WTC11 (cell line): ENCODE measurements at regions not wholly inside any gene's neighbourhood (a gene's known extent, or its start where the extent isn't known, plus 50 kb on each side); places are given as distances from the start of the nearest gene placed in this dataset.

Source experiments
- ATAC-seq: fragments of 200-7000 bp; cut with Tn5 transposase; 2 replicates; pipeline ENCODE4 v1.10.0; 2021; ENCODE audit warnings: mild to moderate bottlenecking, moderate library complexity
- CTCF ChIA-PET: fragments of 300-600 bp; sonication (Branson Sonifier 250); formaldehyde crosslinking; loops from one replicate; lab custom pipeline; 2021; ENCODE audit warnings: antibody characterized with exemption; lab: Charles Lee
- POLR2A ChIA-PET: fragments of 350-600 bp; sonication (Branson Sonifier 250); formaldehyde crosslinking; loops from one replicate; lab custom pipeline; 2021; ENCODE audit warnings: antibody characterized with exemption; lab: Charles Lee
- DNase-seq: peaks from one replicate; pipeline ENCODE4 v3.0.0; 2021; ENCODE audit warnings: low spot score
- H3K27ac Mint-ChIP-seq: 2 replicates; pipeline ENCODE4 v1.8.0; 2021; ENCODE audit warnings: mixed read lengths
- H3K27me3 Mint-ChIP-seq: 2 replicates; pipeline ENCODE4 v1.8.0; 2021; ENCODE audit warnings: low read depth, mild to moderate bottlenecking, moderate library complexity, mixed read lengths
- H3K36me3 Mint-ChIP-seq: 2 replicates; pipeline ENCODE4 v1.8.0; 2021; ENCODE audit warnings: mixed read lengths
- H3K4me1 Mint-ChIP-seq: 2 replicates; pipeline ENCODE4 v1.8.0; 2022; ENCODE audit warnings: mixed read lengths
- H3K4me3 Mint-ChIP-seq: 2 replicates; pipeline ENCODE4 v1.8.0; 2021; ENCODE audit warnings: mild to moderate bottlenecking, moderate library complexity, mixed read lengths
- H3K9me3 Mint-ChIP-seq: 2 replicates; pipeline ENCODE4 v1.8.0; 2021; ENCODE audit warnings: mixed read lengths
- ATF1 ChIP-seq: sonication (generic); formaldehyde crosslinking; IDR thresholded peaks from 2 replicates; pipeline ENCODE4 v1.8.1; 2023; ENCODE audit warnings: mild to moderate bottlenecking, moderate library complexity, missing genetic modification reagents
- ATF2 ChIP-seq: sonication (generic); formaldehyde crosslinking; IDR thresholded peaks from 2 replicates; pipeline ENCODE4 v1.8.1; 2022; ENCODE audit warnings: low read depth, missing genetic modification reagents, borderline replicate concordance
- CREB1 ChIP-seq: sonication (generic); formaldehyde crosslinking; IDR thresholded peaks from 2 replicates; pipeline ENCODE4 v1.8.0; 2023; ENCODE audit warnings: mild to moderate bottlenecking, missing genetic modification reagents
- ELF4 ChIP-seq: sonication (generic); formaldehyde crosslinking; IDR thresholded peaks from 2 replicates; pipeline ENCODE4 v1.8.1; 2022; ENCODE audit warnings: low read depth, mild to moderate bottlenecking, moderate library complexity, missing genetic modification reagents
- GRHL2 ChIP-seq: fragments of 250-450 bp; sonication (Bioruptor Pico); IDR thresholded peaks from 2 replicates; pipeline ENCODE4 v1.8.0; 2022; ENCODE audit warnings: mild to moderate bottlenecking, moderate library complexity; ENCODE audit not compliant: insufficient replicate concordance, severe bottlenecking
- IRF2 ChIP-seq: sonication (generic); formaldehyde crosslinking; IDR thresholded peaks from 2 replicates; pipeline ENCODE4 v1.8.0; 2022; ENCODE audit warnings: low read depth, missing genetic modification reagents, borderline replicate concordance
- JUN ChIP-seq: sonication (generic); formaldehyde crosslinking; IDR thresholded peaks from 2 replicates; pipeline ENCODE4 v1.8.0; 2023; ENCODE audit warnings: mild to moderate bottlenecking, missing genetic modification reagents
- MYBL2 ChIP-seq: sonication (generic); formaldehyde crosslinking; IDR thresholded peaks from 2 replicates; pipeline ENCODE4 v1.8.1; 2023; ENCODE audit warnings: mild to moderate bottlenecking, moderate library complexity, missing genetic modification reagents
- NFYB ChIP-seq: sonication (generic); formaldehyde crosslinking; conservative IDR thresholded peaks from 2 replicates; pipeline ENCODE4 v1.8.0; 2022; ENCODE audit warnings: low read depth, missing genetic modification reagents
- NR1H2 ChIP-seq: sonication (generic); formaldehyde crosslinking; IDR thresholded peaks from 2 replicates; pipeline ENCODE4 v1.9.0; 2021; ENCODE audit warnings: mild to moderate bottlenecking, moderate library complexity, missing genetic modification reagents
- NR3C1 ChIP-seq: sonication (generic); formaldehyde crosslinking; conservative IDR thresholded peaks from 2 replicates; pipeline ENCODE4 v1.8.1; 2023; ENCODE audit warnings: low read depth, mild to moderate bottlenecking, missing genetic modification reagents
- OVOL2 ChIP-seq: fragments of 250-450 bp; sonication (Bioruptor Pico); IDR thresholded peaks from 2 replicates; pipeline ENCODE4 v1.9.0; 2021; ENCODE audit warnings: mild to moderate bottlenecking, borderline replicate concordance
- SMAD4 ChIP-seq: sonication (generic); formaldehyde crosslinking; IDR thresholded peaks from 2 replicates; pipeline ENCODE4 v1.8.0; 2022; ENCODE audit warnings: mild to moderate bottlenecking, missing genetic modification reagents
- SOX15 ChIP-seq: fragments of 250-450 bp; sonication (Bioruptor Pico); IDR thresholded peaks from 2 replicates; pipeline ENCODE4 v1.9.0; 2021; ENCODE audit warnings: mild to moderate bottlenecking
- TCF7 ChIP-seq: sonication (generic); formaldehyde crosslinking; IDR thresholded peaks from 2 replicates; pipeline ENCODE4 v1.8.0; 2022; ENCODE audit warnings: mild to moderate bottlenecking, low read depth, missing genetic modification reagents, moderate library complexity
- ZBTB21 ChIP-seq: sonication (generic); formaldehyde crosslinking; IDR thresholded peaks from 2 replicates; pipeline ENCODE4 v1.8.1; 2023; ENCODE audit warnings: mild to moderate bottlenecking, missing genetic modification reagents, borderline replicate concordance
- ZNF121 ChIP-seq: sonication (generic); formaldehyde crosslinking; IDR thresholded peaks from 2 replicates; pipeline ENCODE4 v1.8.0; 2023; ENCODE audit warnings: missing genetic modification reagents
- ZNF232 ChIP-seq: sonication (generic); formaldehyde crosslinking; IDR thresholded peaks from 2 replicates; pipeline ENCODE4 v1.8.0; 2022; ENCODE audit warnings: mild to moderate bottlenecking, missing genetic modification reagents
- ZNF317 ChIP-seq: sonication (generic); formaldehyde crosslinking; IDR thresholded peaks from 2 replicates; pipeline ENCODE4 v1.8.1; 2023; ENCODE audit warnings: low read depth, mild to moderate bottlenecking, moderate library complexity, missing genetic modification reagents, borderline replicate concordance
- ZNF423 ChIP-seq: fragments of 250-450 bp; sonication (Bioruptor Pico); IDR thresholded peaks from 2 replicates; pipeline ENCODE4 v2.1.2; 2022; ENCODE audit warnings: mild to moderate bottlenecking, moderate library complexity
- ZNF671 ChIP-seq: fragments of 250-450 bp; sonication (Bioruptor Pico); IDR thresholded peaks from 2 replicates; pipeline ENCODE4 v1.8.0; 2021; ENCODE audit warnings: mild to moderate bottlenecking
- TF ChIP-seq, protein P1 (sequence below): fragments of 250-450 bp; sonication (Bioruptor Pico); conservative IDR thresholded peaks from 2 replicates; pipeline ENCODE4 v1.9.0; 2021; ENCODE audit warnings: mild to moderate bottlenecking
- TF ChIP-seq, protein P2 (sequence below): sonication (generic); formaldehyde crosslinking; IDR thresholded peaks from 2 replicates; pipeline ENCODE4 v1.8.0; 2023; ENCODE audit warnings: missing genetic modification reagents
- TF ChIP-seq, protein P3 (sequence below): sonication (generic); formaldehyde crosslinking; IDR thresholded peaks from 2 replicates; pipeline ENCODE4 v1.8.1; 2022; ENCODE audit warnings: mild to moderate bottlenecking, moderate library complexity, missing genetic modification reagents

DNA sequence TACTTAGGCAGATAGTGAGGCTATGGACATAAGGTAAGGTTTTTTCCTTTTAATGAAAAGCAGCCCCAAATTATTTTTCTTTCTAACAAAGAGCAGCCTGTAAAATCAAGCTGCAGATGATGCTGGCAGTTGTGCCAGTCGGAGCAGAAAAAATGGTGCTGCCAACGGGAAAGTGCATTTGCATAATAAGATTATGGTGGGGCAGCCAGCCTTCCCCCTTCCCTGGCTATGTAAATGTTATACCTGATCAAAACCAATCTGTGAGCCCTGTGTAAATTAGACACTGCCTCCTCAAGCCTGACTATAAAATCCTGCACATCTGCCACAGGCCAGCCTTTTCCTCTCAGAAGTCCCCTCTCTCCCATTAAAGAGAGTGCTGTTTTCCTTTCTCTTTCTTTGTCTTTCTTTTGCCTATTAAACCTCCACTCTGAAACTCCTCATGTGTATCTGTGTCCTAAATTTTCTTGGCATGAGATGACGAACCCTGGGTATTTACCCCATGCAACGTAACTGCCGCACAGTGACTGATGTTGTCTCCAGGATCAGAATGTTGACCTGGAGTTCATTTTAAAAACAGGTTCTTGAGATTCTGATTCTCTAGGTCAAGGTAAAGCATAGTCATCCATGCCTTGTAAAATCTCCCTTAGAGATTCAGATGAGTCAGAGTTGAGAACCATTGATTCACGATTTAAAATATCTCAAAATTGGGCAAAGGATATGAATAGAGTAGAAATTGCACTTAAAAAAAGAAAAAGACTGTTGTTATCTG lies 167.3 kb upstream of the C1GALT1 start:
- POLR2A ChIA-PET: no interaction called here
- H3K36me3 Mint-ChIP-seq: peaks cover 24% of the 10 kb centered on the region
- TF ChIP-seq ZNF121: no peak
- no peak for TF ChIP-seq SOX15
- TF ChIP-seq, all 79 proteins: peak for 0
- no peak for DNase-seq
- CTCF ChIA-PET: no interaction called here
- H3K9me3 Mint-ChIP-seq: peaks cover 25% of the 10 kb centered on the region
- no peak overlapping the region for H3K4me3 Mint-ChIP-seq
- H3K27ac Mint-ChIP-seq: no peak overlapping the region
- no peak for ATAC-seq
- H3K27me3 Mint-ChIP-seq: peaks cover 6% of the 10 kb centered on the region; the same call in 1 of the 2 replicates
- peaks cover 3% of the 10 kb centered on the region; the same call in 1 of the 2 replicates for H3K4me1 Mint-ChIP-seq

DNA sequence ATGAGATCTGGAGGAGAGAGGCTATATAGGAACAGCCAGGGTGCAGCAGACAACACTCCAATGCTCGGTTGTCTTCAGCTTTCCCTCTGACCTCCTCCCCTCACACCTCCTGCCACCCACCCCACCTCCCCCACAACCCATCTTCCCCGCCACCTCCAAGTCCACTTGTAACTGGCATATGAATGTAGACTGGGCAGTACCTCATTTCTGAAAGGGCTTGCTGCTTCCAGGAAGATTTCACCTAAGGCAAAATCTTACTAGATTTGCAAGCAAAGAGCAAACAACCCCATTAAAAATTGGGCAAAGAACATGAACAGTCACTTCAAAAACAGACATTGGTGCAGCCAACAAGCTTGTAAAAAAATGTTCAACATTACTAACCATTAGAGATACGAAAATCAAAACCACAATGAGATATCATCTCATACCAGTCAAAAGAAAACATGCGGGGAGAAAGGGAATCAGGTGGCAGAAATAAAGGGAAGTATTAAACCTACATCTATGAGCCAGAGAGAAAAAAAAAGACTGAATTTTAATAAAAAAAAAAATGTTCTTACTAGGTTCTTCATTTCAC lies 164.6 kb upstream of the C1GALT1 start:
- ChIA-PET POLR2A (no interaction called here), CTCF (no interaction called here)
- no peaks in the 10 kb centered on the region for H3K4me1 Mint-ChIP-seq
- no peaks in the 10 kb centered on the region for H3K36me3 Mint-ChIP-seq
- no peak overlapping the region for H3K27ac Mint-ChIP-seq
- ATAC-seq (no peak), DNase-seq (no peak)
- H3K9me3 Mint-ChIP-seq: peaks cover under 1% of the 10 kb centered on the region; the same call in 1 of the 2 replicates
- H3K4me3 Mint-ChIP-seq: no peak overlapping the region
- TF ChIP-seq NR3C1 (CRISPR knock-in tag) (no peak), NR1H2 (CRISPR knock-in tag) (no peak), ATF1 (CRISPR knock-in tag) (no peak), OVOL2 (no peak), TCF7 (no peak), ZNF317 (CRISPR knock-in tag) (no peak), ELF4 (CRISPR knock-in tag) (no peak), ZNF232 (no peak), CREB1 (CRISPR knock-in tag) (no peak), NFYB (CRISPR knock-in tag) (no peak)
- no peaks in the 10 kb centered on the region for H3K27me3 Mint-ChIP-seq

DNA sequence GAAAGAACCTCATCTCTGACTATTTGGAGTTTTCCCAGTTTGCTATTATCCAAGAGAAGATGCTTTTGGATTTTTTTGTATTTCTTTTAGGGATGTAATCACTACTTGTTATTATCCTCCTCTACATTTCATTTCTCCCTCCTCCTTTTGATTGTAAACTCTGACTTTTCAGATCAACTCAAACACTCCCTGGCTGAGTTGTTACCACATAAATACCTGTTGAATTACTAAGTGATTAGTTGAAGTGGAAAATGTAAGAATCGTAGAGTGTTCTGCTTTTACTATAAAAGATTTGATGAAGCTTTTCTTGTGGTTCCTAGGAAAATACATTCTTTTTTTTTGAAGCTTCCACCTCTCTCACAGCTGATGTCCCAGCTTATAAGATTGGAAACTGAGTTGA lies 164.1 kb upstream of the C1GALT1 start:
- H3K4me3 Mint-ChIP-seq: no peak overlapping the region
- peaks cover 5% of the 10 kb centered on the region; the same call in 1 of the 2 replicates for H3K9me3 Mint-ChIP-seq
- no peaks in the 10 kb centered on the region for H3K36me3 Mint-ChIP-seq
- DNase-seq (no peak), ATAC-seq (no peak)
- ChIA-PET POLR2A (no interaction called here), CTCF (no interaction called here)
- H3K4me1 Mint-ChIP-seq: no peaks in the 10 kb centered on the region
- H3K27me3 Mint-ChIP-seq: no peaks in the 10 kb centered on the region
- TF ChIP-seq ZNF317 (CRISPR knock-in tag) (no peak), ZBTB21 (CRISPR knock-in tag) (no peak), ZNF671 (CRISPR knock-in tag) (no peak), MYBL2 (CRISPR knock-in tag) (no peak)
- TF ChIP-seq, protein P1, sequence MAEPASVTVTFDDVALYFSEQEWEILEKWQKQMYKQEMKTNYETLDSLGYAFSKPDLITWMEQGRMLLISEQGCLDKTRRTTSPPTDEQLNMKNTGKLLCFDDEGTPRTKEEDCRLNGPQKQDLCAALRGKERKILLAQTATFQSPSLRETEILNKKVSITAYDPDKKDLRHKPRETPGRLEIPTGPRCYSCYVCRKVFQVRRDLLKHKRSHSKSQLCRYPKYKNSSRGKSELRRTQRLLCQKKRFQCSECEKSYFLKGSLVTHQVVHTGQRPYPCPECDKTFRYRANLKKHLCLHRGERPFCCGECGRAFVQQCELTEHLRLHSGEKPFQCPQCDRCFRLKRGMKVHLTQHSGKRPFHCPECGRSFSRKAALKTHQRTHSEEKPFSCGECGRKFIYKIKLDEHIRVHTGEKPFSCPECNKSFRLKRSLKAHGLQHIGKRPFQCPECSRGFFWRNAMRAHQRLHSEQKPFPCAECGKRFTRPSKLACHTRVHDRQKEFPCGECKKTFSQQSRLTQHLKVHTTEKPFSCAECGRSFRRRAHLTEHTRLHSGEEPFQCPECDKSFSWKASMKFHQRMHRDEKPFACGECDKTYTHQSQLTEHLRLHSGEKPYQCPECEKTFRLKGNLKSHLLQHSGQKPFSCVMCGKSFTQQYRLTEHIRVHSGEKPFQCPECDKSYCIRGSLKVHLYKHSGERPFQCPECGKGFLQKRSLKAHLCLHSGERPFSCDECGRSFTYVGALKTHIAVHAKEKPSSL (CRISPR knock-in tag): no peak
- TF ChIP-seq, all 79 proteins: peak for 0
- H3K27ac Mint-ChIP-seq: no peak overlapping the region

DNA sequence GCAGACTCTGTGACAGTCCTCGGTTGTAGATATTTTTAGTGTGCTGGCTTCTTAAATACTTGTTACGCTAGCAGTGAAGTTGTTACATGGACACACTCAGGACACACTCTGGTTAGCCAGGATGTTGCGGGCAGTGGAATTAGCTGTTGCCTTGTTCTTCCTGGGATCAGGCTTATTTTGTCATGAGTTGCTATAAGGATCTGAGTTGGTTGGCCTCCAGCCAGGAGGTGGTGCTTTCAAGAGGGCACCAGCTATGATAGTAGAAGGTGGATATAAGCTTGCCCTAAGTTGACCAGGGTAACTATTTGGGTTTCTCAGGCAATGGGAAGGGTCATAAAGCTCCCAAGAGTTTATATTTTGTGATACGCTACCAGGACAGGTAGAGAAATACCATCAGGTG lies 150.1 kb upstream of the C1GALT1 start:
- H3K27me3 Mint-ChIP-seq: no peaks in the 10 kb centered on the region
- ATAC-seq (no peak), DNase-seq (no peak)
- peaks cover 5% of the 10 kb centered on the region; the same call in 1 of the 2 replicates for H3K4me1 Mint-ChIP-seq
- no peak overlapping the region for H3K27ac Mint-ChIP-seq
- ChIA-PET CTCF (no interaction called here), POLR2A (no interaction called here)
- no peaks in the 10 kb centered on the region for H3K36me3 Mint-ChIP-seq
- no peak overlapping the region for H3K4me3 Mint-ChIP-seq
- H3K9me3 Mint-ChIP-seq: peaks cover 26% of the 10 kb centered on the region
- TF ChIP-seq, protein P2, sequence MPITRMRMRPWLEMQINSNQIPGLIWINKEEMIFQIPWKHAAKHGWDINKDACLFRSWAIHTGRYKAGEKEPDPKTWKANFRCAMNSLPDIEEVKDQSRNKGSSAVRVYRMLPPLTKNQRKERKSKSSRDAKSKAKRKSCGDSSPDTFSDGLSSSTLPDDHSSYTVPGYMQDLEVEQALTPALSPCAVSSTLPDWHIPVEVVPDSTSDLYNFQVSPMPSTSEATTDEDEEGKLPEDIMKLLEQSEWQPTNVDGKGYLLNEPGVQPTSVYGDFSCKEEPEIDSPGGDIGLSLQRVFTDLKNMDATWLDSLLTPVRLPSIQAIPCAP: no peak
- TF ChIP-seq NR3C1 (CRISPR knock-in tag) (no peak), GRHL2 (no peak), SMAD4 (no peak), ATF2 (CRISPR knock-in tag) (no peak), JUN (no peak), IRF2 (CRISPR knock-in tag) (no peak), ZNF423 (CRISPR knock-in tag) (no peak)
- TF ChIP-seq, protein P3, sequence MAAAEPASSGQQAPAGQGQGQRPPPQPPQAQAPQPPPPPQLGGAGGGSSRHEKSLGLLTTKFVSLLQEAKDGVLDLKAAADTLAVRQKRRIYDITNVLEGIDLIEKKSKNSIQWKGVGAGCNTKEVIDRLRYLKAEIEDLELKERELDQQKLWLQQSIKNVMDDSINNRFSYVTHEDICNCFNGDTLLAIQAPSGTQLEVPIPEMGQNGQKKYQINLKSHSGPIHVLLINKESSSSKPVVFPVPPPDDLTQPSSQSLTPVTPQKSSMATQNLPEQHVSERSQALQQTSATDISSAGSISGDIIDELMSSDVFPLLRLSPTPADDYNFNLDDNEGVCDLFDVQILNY (CRISPR knock-in tag): no peak
